Smooth muscle cell (in vitro differentiated cells): ENCODE measurements at regions not wholly inside any gene's neighbourhood (a gene's known extent, or its start where the extent isn't known, plus 50 kb on each side); places are given as distances from the start of the nearest gene placed in this dataset.

Experiments
- DNase-seq: peaks from one replicate; lab custom pipeline; 2025; ENCODE audit not compliant: unreplicated experiment; lab: John Stamatoyannopoulos, UW
- H2AFZ ChIP-seq: fragments of 200-600 bp; sonication (generic); 2 replicates; pipeline ENCODE4 v1.6.0; 2016; ENCODE audit warnings: antibody characterized with exemption, low read depth, mild to moderate bottlenecking
- H3F3A ChIP-seq: fragments of 200-600 bp; sonication (generic); 2 replicates; pipeline ENCODE4 v1.6.0; 2017; ENCODE audit warnings: antibody characterized with exemption, low read depth
- H3K27ac ChIP-seq: fragments of 200-600 bp; sonication (generic); 2 replicates; pipeline ENCODE4 v1.5.1; 2016; ENCODE audit warnings: low read depth, mild to moderate bottlenecking
- H3K27me3 ChIP-seq: fragments of 200-600 bp; sonication (generic); 2 replicates; pipeline ENCODE4 v1.6.1; 2016; ENCODE audit warnings: low read depth, mild to moderate bottlenecking
- H3K36me3 ChIP-seq: fragments of 200-600 bp; sonication (generic); 2 replicates; pipeline ENCODE4 v1.5.1; 2016; ENCODE audit warnings: low read depth
- H3K4me1 ChIP-seq: fragments of 200-600 bp; sonication (generic); 2 replicates; pipeline ENCODE4 v1.5.1; 2016; ENCODE audit warnings: low read depth
- H3K4me2 ChIP-seq: fragments of 200-600 bp; sonication (generic); 2 replicates; pipeline ENCODE4 v1.6.0; 2016; ENCODE audit warnings: mild to moderate bottlenecking
- H3K4me3 ChIP-seq: fragments of 200-600 bp; sonication (generic); 2 replicates; pipeline ENCODE4 v1.5.1; 2016; ENCODE audit warnings: mild to moderate bottlenecking
- H3K79me2 ChIP-seq: fragments of 200-600 bp; sonication (generic); 2 replicates; pipeline ENCODE4 v1.6.0; 2016; ENCODE audit warnings: low read depth, mild to moderate bottlenecking
- H3K9ac ChIP-seq: fragments of 200-600 bp; sonication (generic); 2 replicates; pipeline ENCODE4 v1.6.0; 2016; ENCODE audit warnings: low read depth
- H3K9me3 ChIP-seq: fragments of 200-600 bp; sonication (generic); replicated peaks from 2 replicates; pipeline ENCODE4 v1.5.1; 2016; ENCODE audit warnings: low read depth
- H4K20me1 ChIP-seq: fragments of 200-600 bp; sonication (generic); 2 replicates; pipeline ENCODE4 v1.6.0; 2016; ENCODE audit warnings: low read depth
- WGBS: methylation state at CpG from one replicate; pipeline ENCODE4 v1.1.7; 2016; ENCODE audit warnings: low lambda C conversion rate; 5-methylcytosine and 5-hydroxymethylcytosine counted together
- TF ChIP-seq, protein P1 (sequence below): fragments of 200-600 bp; sonication (generic); IDR thresholded peaks from 2 replicates; pipeline ENCODE4 v1.5.1; 2017; ENCODE audit warnings: borderline replicate concordance, mild to moderate bottlenecking, antibody characterized with exemption; ENCODE audit not compliant: insufficient read depth, poor library complexity, severe bottlenecking

- TF ChIP-seq, protein P1, sequence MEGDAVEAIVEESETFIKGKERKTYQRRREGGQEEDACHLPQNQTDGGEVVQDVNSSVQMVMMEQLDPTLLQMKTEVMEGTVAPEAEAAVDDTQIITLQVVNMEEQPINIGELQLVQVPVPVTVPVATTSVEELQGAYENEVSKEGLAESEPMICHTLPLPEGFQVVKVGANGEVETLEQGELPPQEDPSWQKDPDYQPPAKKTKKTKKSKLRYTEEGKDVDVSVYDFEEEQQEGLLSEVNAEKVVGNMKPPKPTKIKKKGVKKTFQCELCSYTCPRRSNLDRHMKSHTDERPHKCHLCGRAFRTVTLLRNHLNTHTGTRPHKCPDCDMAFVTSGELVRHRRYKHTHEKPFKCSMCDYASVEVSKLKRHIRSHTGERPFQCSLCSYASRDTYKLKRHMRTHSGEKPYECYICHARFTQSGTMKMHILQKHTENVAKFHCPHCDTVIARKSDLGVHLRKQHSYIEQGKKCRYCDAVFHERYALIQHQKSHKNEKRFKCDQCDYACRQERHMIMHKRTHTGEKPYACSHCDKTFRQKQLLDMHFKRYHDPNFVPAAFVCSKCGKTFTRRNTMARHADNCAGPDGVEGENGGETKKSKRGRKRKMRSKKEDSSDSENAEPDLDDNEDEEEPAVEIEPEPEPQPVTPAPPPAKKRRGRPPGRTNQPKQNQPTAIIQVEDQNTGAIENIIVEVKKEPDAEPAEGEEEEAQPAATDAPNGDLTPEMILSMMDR, result no peak
- H3K79me2 ChIP-seq, result no peaks in the 10 kb centered on the region
- no peaks in the 10 kb centered on the region for H3F3A ChIP-seq
- peak overlapping the region; percentile 12 for H3K4me2 ChIP-seq
- no peak for DNase-seq
- no peak overlapping the region for H3K9ac ChIP-seq
- no peaks in the 10 kb centered on the region for H4K20me1 ChIP-seq
- WGBS, result 72% methylated on average over 8 of the region's 8 CpGs
- H3K4me1 ChIP-seq, result peaks cover 3% of the 10 kb centered on the region
- no peaks in the 10 kb centered on the region for H3K36me3 ChIP-seq
- H3K9me3 ChIP-seq, result no peaks in the 10 kb centered on the region
- H3K4me3 ChIP-seq, result no peak overlapping the region
- H2AFZ ChIP-seq, result no peak overlapping the region
- no peaks in the 10 kb centered on the region for H3K27me3 ChIP-seq
- H3K27ac ChIP-seq, result no peak overlapping the region
These were observed 163.2 kb upstream of the S1PR3 start for GRCh38 chr9:88828018-88828417.

DNA sequence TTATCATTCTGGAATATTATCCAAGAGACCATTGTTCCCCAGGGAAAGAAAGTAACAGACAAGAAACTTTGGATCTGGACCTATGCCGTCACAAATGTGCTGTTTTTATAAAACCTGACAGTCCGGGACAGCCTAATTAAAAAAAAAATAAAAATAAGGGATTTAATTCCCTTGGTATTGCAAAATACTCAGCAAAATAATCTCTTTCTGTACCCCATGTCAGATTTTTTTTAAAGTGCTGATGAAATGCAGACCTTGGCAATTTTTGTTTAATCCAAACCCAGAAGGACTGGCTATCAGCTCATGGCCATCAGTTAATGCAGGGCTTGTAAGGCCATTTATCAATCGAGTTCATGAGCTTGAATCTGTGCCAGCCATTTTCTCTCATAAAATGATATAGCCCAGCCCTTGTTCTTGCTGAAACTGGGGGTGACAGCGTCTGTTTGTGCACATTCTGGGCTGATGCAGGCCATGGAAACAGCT, 162.7 kb upstream of the S1PR3 start:
- DNase-seq, result no peak
- Histone ChIP-seq H3K4me2 (peak overlapping the region; percentile 12), H3K79me2 (no peaks in the 10 kb centered on the region), H3K27ac (no peak overlapping the region), H3K27me3 (no peaks in the 10 kb centered on the region), H3K4me3 (no peak overlapping the region), H3K9ac (no peak overlapping the region), H3K9me3 (no peaks in the 10 kb centered on the region), H3K4me1 (peaks cover 3% of the 10 kb centered on the region), H3K36me3 (no peaks in the 10 kb centered on the region), H2AFZ (no peak overlapping the region), H4K20me1 (no peaks in the 10 kb centered on the region), H3F3A (no peaks in the 10 kb centered on the region)
- TF ChIP-seq, protein P1, result no peak
- WGBS, result 67% methylated on average over 4 of the region's 4 CpGs

- TF ChIP-seq, protein P1, result no peak
- WGBS, result 65% methylated on average over 6 of the region's 6 CpGs
- Histone ChIP-seq H3K4me1 (peaks cover 3% of the 10 kb centered on the region), H3K4me3 (no peak overlapping the region), H3K27ac (no peak overlapping the region), H4K20me1 (no peaks in the 10 kb centered on the region), H3K9ac (no peak overlapping the region), H3K9me3 (no peaks in the 10 kb centered on the region), H3F3A (no peaks in the 10 kb centered on the region), H3K4me2 (no peak overlapping the region), H2AFZ (no peak overlapping the region), H3K79me2 (no peaks in the 10 kb centered on the region), H3K27me3 (no peaks in the 10 kb centered on the region), H3K36me3 (no peaks in the 10 kb centered on the region)
- no peak for DNase-seq
These were observed 162.0 kb upstream of the S1PR3 start for GRCh38 chr9:88829276-88829675.

DNA sequence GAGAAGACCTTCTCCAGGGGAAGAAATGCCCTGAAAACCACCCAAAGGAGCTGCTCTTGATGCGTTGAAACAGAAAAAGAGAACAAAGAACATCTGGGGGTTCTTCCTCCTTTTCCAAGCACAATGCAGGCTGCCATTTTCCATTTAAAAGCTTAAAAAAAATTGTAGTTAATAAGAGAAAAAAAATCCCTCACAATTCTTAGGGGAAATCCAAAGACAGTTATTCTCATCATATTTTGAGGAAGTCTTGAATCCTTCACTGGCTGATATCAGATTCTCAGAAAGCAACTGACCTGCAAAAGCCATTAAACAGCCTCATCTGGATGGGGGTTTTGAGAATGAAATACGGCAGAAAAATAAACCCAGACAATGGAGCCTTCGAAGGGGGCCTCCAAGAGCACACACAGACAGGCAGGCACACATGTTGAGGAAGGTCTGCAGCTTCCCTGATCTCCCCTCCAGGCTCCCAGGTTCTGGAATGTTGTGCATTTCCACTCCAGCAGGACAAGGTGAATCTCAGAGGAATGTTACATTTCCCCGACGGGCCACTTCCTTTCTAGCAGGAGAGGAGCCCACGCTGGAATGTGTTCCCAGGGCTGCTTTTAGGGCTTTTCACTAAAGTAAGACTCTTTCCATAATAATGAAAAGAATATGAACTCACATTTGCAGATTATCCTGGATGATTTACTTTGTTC, 159.4 kb upstream of the S1PR3 start:
- Histone ChIP-seq H3K27ac (no peak overlapping the region), H3K9ac (no peak overlapping the region), H3K4me1 (peaks cover 12% of the 10 kb centered on the region), H3K9me3 (no peaks in the 10 kb centered on the region), H4K20me1 (no peaks in the 10 kb centered on the region), H3K4me2 (no peak overlapping the region), H3K36me3 (no peaks in the 10 kb centered on the region), H3K27me3 (no peaks in the 10 kb centered on the region), H3K4me3 (no peak overlapping the region), H2AFZ (no peak overlapping the region), H3F3A (peaks cover 12% of the 10 kb centered on the region), H3K79me2 (no peaks in the 10 kb centered on the region)
- DNase-seq, result no peak
- TF ChIP-seq, protein P1, result no peak
- 68% methylated on average over 6 of the region's 6 CpGs for WGBS
